Neural cell (in vitro differentiated cells): ENCODE measurements at regions not wholly inside any gene's neighbourhood (a gene's known extent, or its start where the extent isn't known, plus 50 kb on each side); places are given as distances from the start of the nearest gene placed in this dataset.

Source experiments
- H2AFZ ChIP-seq: fragments of 200-600, 300-800 bp; sonication (generic), shearing (Covaris generic); 2 replicates; pipeline ENCODE4 v1.6.0; 2014; ENCODE audit warnings: low read depth, mild to moderate bottlenecking, antibody characterized with exemption, low read length, moderate library complexity
- H3F3A ChIP-seq: fragments of 200-600 bp; shearing (Covaris generic); 2 replicates; pipeline ENCODE4 v1.6.1; 2016; ENCODE audit warnings: mild to moderate bottlenecking, moderate library complexity, mixed read lengths, antibody characterized with exemption, low read length; ENCODE audit not compliant: insufficient read depth, poor library complexity, severe bottlenecking
- H3K27ac ChIP-seq: fragments of 200-600, 300-800 bp; sonication (generic), shearing (Covaris generic); 2 replicates; pipeline ENCODE4 v1.5.1; 2014; ENCODE audit warnings: mild to moderate bottlenecking, low read length, moderate library complexity
- H3K27me3 ChIP-seq: fragments of 300-800, 200-600 bp; sonication (generic), shearing (Covaris generic); 2 replicates; pipeline ENCODE4 v1.6.0; 2014; ENCODE audit warnings: mild to moderate bottlenecking, low read depth, low read length, moderate library complexity; ENCODE audit not compliant: insufficient read depth
- H3K36me3 ChIP-seq: fragments of 300-800, 200-600 bp; sonication (generic), shearing (Covaris generic); 2 replicates; pipeline ENCODE4 v1.5.1; 2014; ENCODE audit warnings: mild to moderate bottlenecking, antibody characterized with exemption, low read length, moderate library complexity; ENCODE audit not compliant: insufficient read depth
- H3K4me2 ChIP-seq: fragments of 300-800, 200-600 bp; sonication (generic), shearing (Covaris generic); 2 replicates; pipeline ENCODE4 v1.6.0; 2014; ENCODE audit warnings: mild to moderate bottlenecking, low read length
- H3K4me3 ChIP-seq: fragments of 300-800, 200-600 bp; sonication (generic), shearing (Covaris generic); 2 replicates; pipeline ENCODE4 v1.5.1; 2014; ENCODE audit warnings: mild to moderate bottlenecking, low read length, moderate library complexity
- H3K79me2 ChIP-seq: fragments of 200-600 bp; shearing (Covaris generic); replicated peaks from 2 replicates; pipeline ENCODE4 v1.6.0; 2014; ENCODE audit warnings: mild to moderate bottlenecking, low read length, moderate library complexity; ENCODE audit not compliant: insufficient read depth
- H3K9ac ChIP-seq: fragments of 300-800, 200-600 bp; sonication (generic), shearing (Covaris generic); 2 replicates; pipeline ENCODE4 v1.6.1; 2016; ENCODE audit warnings: mild to moderate bottlenecking, low read length, mixed read lengths
- H3K9me2 ChIP-seq: fragments of 200-600 bp; shearing (Covaris generic); 2 replicates; pipeline ENCODE4 v1.6.1; 2016; ENCODE audit warnings: mild to moderate bottlenecking, low read length, mixed read lengths; ENCODE audit not compliant: insufficient read depth
- H3K9me3 ChIP-seq: fragments of 200-600, 300-800 bp; sonication (generic), shearing (Covaris generic); 2 replicates; pipeline ENCODE4 v1.6.1; 2016; ENCODE audit warnings: mild to moderate bottlenecking, mixed run types, low read length, moderate library complexity, mixed read lengths
- H4K20me1 ChIP-seq: fragments of 200-600 bp; shearing (Covaris generic); 2 replicates; pipeline ENCODE4 v1.6.1; 2016; ENCODE audit warnings: mild to moderate bottlenecking, mixed run types; ENCODE audit not compliant: insufficient read depth
- CTCF ChIP-seq: fragments of 450-650 bp; IDR thresholded peaks from 2 replicates; pipeline ENCODE4 v1.5.1; 2014; ENCODE audit warnings: antibody characterized with exemption, mild to moderate bottlenecking, moderate library complexity; ENCODE audit not compliant: poor library complexity, severe bottlenecking
- EP300 ChIP-seq: fragments of 450-650 bp; conservative IDR thresholded peaks from 2 replicates; pipeline ENCODE4 v1.6.1; 2014; ENCODE audit warnings: antibody characterized with exemption, mild to moderate bottlenecking, moderate library complexity; ENCODE audit not compliant: poor library complexity, severe bottlenecking
- EZH2 ChIP-seq: fragments of 200-600, 300-800 bp; shearing (Covaris generic), sonication (generic); IDR thresholded peaks from 2 replicates; pipeline ENCODE4 v1.6.1; 2014; ENCODE audit warnings: antibody characterized with exemption, low read length, borderline replicate concordance, mild to moderate bottlenecking; ENCODE audit not compliant: insufficient read depth, poor library complexity, severe bottlenecking
- MXI1 ChIP-seq: fragments of 450-650 bp; conservative IDR thresholded peaks from 2 replicates; pipeline ENCODE4 v1.6.1; 2014; ENCODE audit warnings: antibody characterized with exemption, mild to moderate bottlenecking; ENCODE audit not compliant: poor library complexity, severe bottlenecking
- POLR2AphosphoS5 ChIP-seq: IDR thresholded peaks from 2 replicates; pipeline ENCODE4 v1.6.1; 2012
- RAD21 ChIP-seq: fragments of 450-650 bp; conservative IDR thresholded peaks from 2 replicates; pipeline ENCODE4 v1.6.1; 2014; ENCODE audit warnings: antibody characterized with exemption, mild to moderate bottlenecking, moderate library complexity
- REST ChIP-seq: IDR thresholded peaks from 2 replicates; pipeline ENCODE4 v1.6.1; 2012; ENCODE audit warnings: borderline replicate concordance
- SMC3 ChIP-seq: fragments of 450-650 bp; conservative IDR thresholded peaks from 2 replicates; pipeline ENCODE4 v1.6.1; 2014; ENCODE audit warnings: antibody characterized with exemption, mild to moderate bottlenecking, moderate library complexity; ENCODE audit not compliant: poor library complexity
- TAF1 ChIP-seq: IDR thresholded peaks from 2 replicates; pipeline ENCODE4 v1.6.1; 2012; ENCODE audit warnings: low read depth

DNA sequence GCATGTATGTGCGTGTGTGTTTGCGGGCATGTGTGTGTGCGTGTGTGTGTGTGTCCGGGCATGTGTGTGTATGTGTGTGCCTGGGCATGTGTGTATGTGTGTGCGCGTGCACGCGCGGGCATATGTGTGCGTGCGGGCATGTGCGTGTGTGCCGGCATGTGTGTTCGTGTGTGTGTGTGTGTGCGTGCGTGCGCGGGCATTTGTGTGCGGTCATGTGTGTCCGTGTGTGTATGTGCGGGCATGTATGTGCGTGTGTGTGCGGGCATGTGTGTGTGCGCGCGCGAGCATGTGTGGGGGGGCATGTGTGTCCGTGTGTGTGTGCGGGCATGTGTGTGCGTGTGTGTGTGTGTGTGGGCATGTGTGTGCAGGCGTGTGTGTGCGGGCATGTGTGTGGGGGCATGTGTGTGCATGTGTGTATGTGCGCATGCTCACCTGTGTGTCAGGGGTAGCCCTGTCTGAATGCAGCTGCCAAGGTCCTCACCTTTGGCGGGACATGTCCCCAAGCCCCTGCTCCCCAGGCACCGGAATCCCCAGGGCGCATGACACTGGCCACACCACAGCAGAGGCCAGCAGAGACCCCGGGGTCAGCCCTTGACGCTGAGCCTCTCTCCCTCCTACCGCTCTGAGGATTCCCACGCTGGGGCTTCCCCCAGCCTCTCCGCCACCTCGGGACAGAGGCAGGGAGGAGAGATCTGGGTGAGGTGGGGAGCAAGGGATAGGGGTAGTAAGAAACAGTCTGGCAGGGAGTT, 109.5 kb upstream of the NCOR2 start:
- Histone ChIP-seq H3K4me2 (no peak overlapping the region), H4K20me1 (no peaks in the 10 kb centered on the region), H3K9me3 (no peaks in the 10 kb centered on the region), H3K27me3 (no peaks in the 10 kb centered on the region), H3K36me3 (no peaks in the 10 kb centered on the region), H3K79me2 (no peaks in the 10 kb centered on the region), H3K4me3 (no peak overlapping the region), H3F3A (no peaks in the 10 kb centered on the region), H2AFZ (no peak overlapping the region), H3K27ac (peak overlapping the region; percentile 59), H3K9me2 (no peaks in the 10 kb centered on the region), H3K9ac (peak overlapping the region; percentile 48)
- no peak for TF ChIP-seq MXI1
- no peak for TF ChIP-seq RAD21
- TF ChIP-seq POLR2AphosphoS5, result no peak
- TF ChIP-seq EP300, result no peak
- no peak for TF ChIP-seq EZH2
- TF ChIP-seq CTCF, result no peak
- TF ChIP-seq TAF1, result no peak
- no peak for TF ChIP-seq REST
- TF ChIP-seq SMC3, result no peak

- H3K9me2 ChIP-seq, result no peaks in the 10 kb centered on the region
- TF ChIP-seq EP300 (peak; percentile 43), POLR2AphosphoS5 (peak; percentile 52), MXI1 (no peak), SMC3 (peak; percentile 32), RAD21 (no peak)
- no peaks in the 10 kb centered on the region for H3K36me3 ChIP-seq
- H3F3A ChIP-seq, result no peaks in the 10 kb centered on the region
- no peaks in the 10 kb centered on the region for H3K27me3 ChIP-seq
- H3K9me3 ChIP-seq, result no peaks in the 10 kb centered on the region
- H3K9ac ChIP-seq, result peak overlapping the region; percentile 48
- no peaks in the 10 kb centered on the region for H4K20me1 ChIP-seq
- peak overlapping the region; percentile 7 for H3K4me3 ChIP-seq
- peak overlapping the region; percentile 59 for H3K27ac ChIP-seq
- H2AFZ ChIP-seq, result no peak overlapping the region
- H3K4me2 ChIP-seq, result no peak overlapping the region
- H3K79me2 ChIP-seq, result no peaks in the 10 kb centered on the region
Measured at GRCh38 chr12:124675881-124676713, 108.7 kb upstream of the NCOR2 start.
